K562 (cell line): ENCODE measurements at regions not wholly inside any gene's neighbourhood (a gene's known extent, or its start where the extent isn't known, plus 50 kb on each side); places are given as distances from the start of the nearest gene placed in this dataset.

ENCODE experiments used
- ATAC-seq: fragments of 200-7000 bp; cut with Tn5 transposase; 3 replicates; pipeline ENCODE4 v1.9.1; 2020; ENCODE audit warnings: moderate library complexity
- BruUV-seq: library from RNA; stranded (reverse); fragments of 400-500 nt; replicated peaks from 2 replicates; lab custom pipeline; 2021; lab: Mats Ljungman, UMichigan
- CTCF ChIA-PET: fragments of 300-600 bp; formaldehyde crosslinking; extraction: SDS; loops from one replicate; lab custom pipeline; 2021; ENCODE audit warnings: low intra/inter-chr PET ratio; lab: Yijun Ruan, JAX
- POLR2A ChIA-PET: fragments of 300-600, 350-650 bp; sonication (Branson Sonifier 250); formaldehyde crosslinking; extraction: SDS; loops from one replicate; lab custom pipeline; 2021; ENCODE audit warnings: antibody characterized with exemption, inconsistent platforms; lab: Yijun Ruan, JAX
- DNase-seq, 4 experiments: peaks; one replicate each; pipeline versions ENCODE4 v3.0.0 to v3.0.0-alpha.2; 2011 to 2018; ENCODE audit warnings: low spot score in 3 of 4, mixed read lengths in 3 of 4; ENCODE audit errors: extremely low read depth in 1 of 4
- FAIRE-seq: peaks from 2 replicates; lab custom pipeline; 2011; peaks lifted over from hg19 to GRCh38; lab: Jason Lieb, UNC
- H2AFZ ChIP-seq: 2 replicates; pipeline ENCODE4 v1.6.0; 2011; ENCODE audit warnings: low read depth, low read length, control low read depth, inconsistent platforms
- H3K27ac ChIP-seq: fragments of 200-600 bp; 3 replicates; pipeline ENCODE4 v1.8.0; 2011; ENCODE audit warnings: low read depth, mild to moderate bottlenecking, control low read depth, inconsistent platforms, low read length, moderate library complexity, mixed read lengths; ENCODE audit errors: extremely low read depth
- H3K27me3 ChIP-seq, 2 experiments: fragments of 300-600 bp in 1 of 2; 2 replicates in 1 of 2; 3 replicates in 1 of 2; pipeline versions ENCODE4 v1.6.0 to v1.8.0; 2011; ENCODE audit warnings: inconsistent platforms in 2 of 2, low read length in 2 of 2, mild to moderate bottlenecking in 1 of 2, mixed read lengths in 1 of 2, moderate library complexity in 1 of 2; ENCODE audit not compliant: control insufficient read depth in 2 of 2, insufficient read depth in 2 of 2
- H3K36me3 ChIP-seq: fragments of 300-600 bp; 3 replicates; pipeline ENCODE4 v1.8.0; 2011; ENCODE audit warnings: mild to moderate bottlenecking, low read length, inconsistent platforms; ENCODE audit not compliant: control insufficient read depth, insufficient read depth
- H3K4me1 ChIP-seq, 2 experiments: fragments of 200-600 bp in 1 of 2; replicated peaks in 1 of 2; 2 replicates in 1 of 2; 3 replicates in 1 of 2; pipeline versions ENCODE4 v1.5.1 to v1.8.0; 2011; ENCODE audit warnings: inconsistent platforms in 2 of 2, low read length in 2 of 2, mild to moderate bottlenecking in 1 of 2, mixed read lengths in 1 of 2, moderate library complexity in 1 of 2; ENCODE audit not compliant: control insufficient read depth in 2 of 2, insufficient read depth in 2 of 2
- H3K4me2 ChIP-seq: 2 replicates; pipeline ENCODE4 v1.6.1; 2011; ENCODE audit warnings: low read length, control low read depth, inconsistent platforms, mixed read lengths; ENCODE audit not compliant: insufficient read depth
- H3K4me3 ChIP-seq: fragments of 200-600 bp; sonication (generic), shearing (Covaris generic); 2 replicates; pipeline ENCODE4 v1.5.1; 2016; ENCODE audit warnings: control low read depth, inconsistent platforms
- H3K79me2 ChIP-seq: fragments of 200-600 bp; 3 replicates; pipeline ENCODE4 v1.8.0; 2011; ENCODE audit warnings: low read length, inconsistent platforms; ENCODE audit not compliant: control insufficient read depth, insufficient read depth
- H3K9ac ChIP-seq, 2 experiments: 2 replicates each; pipeline versions ENCODE4 v1.6.0 to v1.6.1; 2011; ENCODE audit warnings: low read depth in 2 of 2, low read length in 2 of 2, control low read depth in 1 of 2, inconsistent platforms in 1 of 2, mild to moderate bottlenecking in 1 of 2, mixed read lengths in 1 of 2; ENCODE audit not compliant: insufficient read depth in 1 of 2
- H3K9me1 ChIP-seq: one replicate; pipeline ENCODE4 v1.6.0; 2011; ENCODE audit warnings: inconsistent platforms, mild to moderate bottlenecking, low read length, moderate library complexity; ENCODE audit not compliant: control insufficient read depth, insufficient read depth
- H3K9me3 ChIP-seq: replicated peaks from 2 replicates; pipeline ENCODE4 v1.5.1; 2011; ENCODE audit warnings: low read depth, low read length, inconsistent platforms; ENCODE audit not compliant: control insufficient read depth, insufficient read depth
- H4K20me1 ChIP-seq: replicated peaks from 2 replicates; pipeline ENCODE4 v1.6.1; 2011; ENCODE audit warnings: low read length, inconsistent platforms, mixed read lengths; ENCODE audit not compliant: control insufficient read depth, insufficient read depth
- CEBPB ChIP-seq: fragments of 450-650 bp; IDR thresholded peaks from 2 replicates; pipeline ENCODE4 v1.6.1; 2016; ENCODE audit warnings: missing genetic modification characterization, missing compliant biosample characterization
- HIVEP1 ChIP-seq: fragments of 250-450 bp; sonication (Bioruptor Pico); IDR thresholded peaks from 2 replicates; pipeline ENCODE4 v1.4.0; 2020; ENCODE audit warnings: mild to moderate bottlenecking
- MEIS2 ChIP-seq: fragments of 450-650 bp; IDR thresholded peaks from 2 replicates; pipeline ENCODE4 v1.6.1; 2014; ENCODE audit warnings: mild to moderate bottlenecking; ENCODE audit not compliant: partially characterized antibody
- NR2C1 ChIP-seq, 2 experiments: fragments of 450-650 bp; IDR thresholded peaks; 2 replicates each; pipeline ENCODE4 v1.6.1; 2017; ENCODE audit warnings: mild to moderate bottlenecking in 2 of 2, antibody characterized with exemption in 1 of 2, inconsistent platforms in 1 of 2, missing compliant biosample characterization in 1 of 2, missing genetic modification characterization in 1 of 2
- RAD51 ChIP-seq: fragments of 450-650 bp; IDR thresholded peaks from 2 replicates; pipeline ENCODE4 v1.7.1; 2016; ENCODE audit warnings: low read depth, mild to moderate bottlenecking, borderline replicate concordance
- RFX1 ChIP-seq: fragments of 450-650 bp; IDR thresholded peaks from 2 replicates; pipeline ENCODE4 v1.6.1; 2016; ENCODE audit warnings: mild to moderate bottlenecking, moderate library complexity
- SAFB2 ChIP-seq: fragments of 200-400 bp; formaldehyde crosslinking; IDR thresholded peaks from 2 replicates; pipeline ENCODE4 v1.6.1; 2018; ENCODE audit warnings: borderline replicate concordance, low read length, low read depth, moderate library complexity; ENCODE audit not compliant: severe bottlenecking
- TAL1 ChIP-seq: fragments of 450-650 bp; IDR thresholded peaks from 2 replicates; pipeline ENCODE4 v1.6.1; 2016; ENCODE audit warnings: mild to moderate bottlenecking
- ZNF184 ChIP-seq: sonication (generic); formaldehyde crosslinking; IDR thresholded peaks from 2 replicates; pipeline ENCODE4 v1.5.0; 2020; ENCODE audit warnings: missing genetic modification reagents
- WGBS: fragments of 100-300 bp; shearing (Covaris generic); methylation state at CpG from one replicate; pipeline ENCODE4 v1.1.6; 2016; ENCODE audit warnings: low coverage, mixed read lengths; ENCODE audit not compliant: insufficient coverage; ENCODE audit errors: missing lambda C conversion rate; 5-methylcytosine and 5-hydroxymethylcytosine counted together
- in situ Hi-C: fragments of 300-500 bp; cut with MboI; formaldehyde crosslinking; loops from 4 replicates; pipeline ENCODE4 v1.15.0; 2018; ENCODE audit warnings: inconsistent platforms, mixed read lengths
- intact Hi-C: fragments of 100-400 bp; cut with micrococcal nuclease; formaldehyde crosslinking; loops from 2 replicates; pipeline ENCODE4 v1.14.2; 2022

DNA sequence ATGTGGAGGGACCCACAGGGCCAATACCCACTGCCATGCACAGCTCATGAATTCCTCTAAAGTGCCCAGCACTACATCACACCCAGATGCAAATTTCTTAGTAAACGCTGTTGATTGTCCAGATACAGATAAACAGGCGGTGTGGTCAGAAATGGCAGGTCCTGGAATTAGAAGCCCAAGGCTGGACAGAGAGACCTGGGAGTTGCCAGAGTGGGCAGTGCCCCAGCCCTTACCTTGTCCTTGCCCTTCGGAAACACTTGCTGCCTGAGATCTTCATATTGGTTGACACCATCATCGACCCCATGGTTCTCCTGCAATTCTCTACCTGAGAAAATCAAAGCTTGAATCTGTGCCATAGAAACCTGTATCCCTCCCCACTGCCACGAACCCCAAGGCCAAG, 149.3 kb upstream of the ETV3 start:
- POLR2A ChIA-PET: interaction anchor here (0.7 kb wide), 1 partner anchor 25 kb away, joined by 4 read pairs; no protein-coding TSS in a partner anchor
- H3K27ac ChIP-seq: no peak overlapping the region
- no peaks in the 10 kb centered on the region for H4K20me1 ChIP-seq
- H2AFZ ChIP-seq: no peak overlapping the region
- DNase-seq: no peak
- peaks cover 0 to 10% of the 10 kb centered on the region in 2 experiments; a peak in 3 of 5 replicates for H3K27me3 ChIP-seq
- no peaks in the 10 kb centered on the region; the same call in 2 of the 3 replicates for H3K36me3 ChIP-seq
- H3K9me1 ChIP-seq: no peaks in the 10 kb centered on the region
- H3K4me2 ChIP-seq: no peak overlapping the region
- H3K4me1 ChIP-seq: peaks cover 0 to 9% of the 10 kb centered on the region in 2 experiments; a peak in 3 of 5 replicates
- TF ChIP-seq RFX1 (no peak), HIVEP1 (no peak), NR2C1 (IDR thresholded peaks at IDR 0.05) (no peak), NR2C1 (tag; IDR thresholded peaks at IDR 0.05) (no peak), CEBPB (tag) (no peak), RAD51 (no peak), TAL1 (no peak), SAFB2 (no peak), MEIS2 (no peak), ZNF184 (CRISPR knock-in tag) (no peak)
- FAIRE-seq: no peak
- BruUV-seq: no TSS peak
- no peak for ATAC-seq
- in situ Hi-C loops: no loop called here
- CTCF ChIA-PET: no interaction called here
- 18% methylated on average over 5 of the region's 5 CpGs for WGBS
- no peak overlapping the region for H3K9ac ChIP-seq
- intact Hi-C loops: no loop called here
- no peaks in the 10 kb centered on the region for H3K9me3 ChIP-seq
- H3K4me3 ChIP-seq: no peak overlapping the region
- no peaks in the 10 kb centered on the region for H3K79me2 ChIP-seq
